ENCODE measurements at regions not wholly inside any gene's neighbourhood (a gene's known extent, or its start where the extent isn't known, plus 50 kb on each side); places are given as distances from the start of the nearest gene placed in this dataset.

GRCh38 chr4:20106921-20107320 is 144.8 kb upstream of the SLIT2 start:
- no peak overlapping the region for H3K4me3 Mint-ChIP-seq (ENCODE audit: unreplicated experiment)
- H3K27ac Mint-ChIP-seq (ENCODE audit: unreplicated experiment): no peak overlapping the region
- DNase-seq: no peak
- H3K36me3 Mint-ChIP-seq (ENCODE audit: unreplicated experiment): no peaks in the 10 kb centered on the region
- peaks cover 1% of the 10 kb centered on the region for H3K27me3 Mint-ChIP-seq (ENCODE audit: unreplicated experiment)
- peaks cover 3% of the 10 kb centered on the region for H3K9me3 Mint-ChIP-seq (ENCODE audit: unreplicated experiment)
- H3K4me1 Mint-ChIP-seq (ENCODE audit: low read depth, unreplicated experiment): no peaks in the 10 kb centered on the region
- TF ChIP-seq, protein P1, sequence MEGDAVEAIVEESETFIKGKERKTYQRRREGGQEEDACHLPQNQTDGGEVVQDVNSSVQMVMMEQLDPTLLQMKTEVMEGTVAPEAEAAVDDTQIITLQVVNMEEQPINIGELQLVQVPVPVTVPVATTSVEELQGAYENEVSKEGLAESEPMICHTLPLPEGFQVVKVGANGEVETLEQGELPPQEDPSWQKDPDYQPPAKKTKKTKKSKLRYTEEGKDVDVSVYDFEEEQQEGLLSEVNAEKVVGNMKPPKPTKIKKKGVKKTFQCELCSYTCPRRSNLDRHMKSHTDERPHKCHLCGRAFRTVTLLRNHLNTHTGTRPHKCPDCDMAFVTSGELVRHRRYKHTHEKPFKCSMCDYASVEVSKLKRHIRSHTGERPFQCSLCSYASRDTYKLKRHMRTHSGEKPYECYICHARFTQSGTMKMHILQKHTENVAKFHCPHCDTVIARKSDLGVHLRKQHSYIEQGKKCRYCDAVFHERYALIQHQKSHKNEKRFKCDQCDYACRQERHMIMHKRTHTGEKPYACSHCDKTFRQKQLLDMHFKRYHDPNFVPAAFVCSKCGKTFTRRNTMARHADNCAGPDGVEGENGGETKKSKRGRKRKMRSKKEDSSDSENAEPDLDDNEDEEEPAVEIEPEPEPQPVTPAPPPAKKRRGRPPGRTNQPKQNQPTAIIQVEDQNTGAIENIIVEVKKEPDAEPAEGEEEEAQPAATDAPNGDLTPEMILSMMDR (IDR thresholded peaks at IDR 0.05; ENCODE audit: partially characterized antibody, unreplicated experiment): no peak

DNA sequence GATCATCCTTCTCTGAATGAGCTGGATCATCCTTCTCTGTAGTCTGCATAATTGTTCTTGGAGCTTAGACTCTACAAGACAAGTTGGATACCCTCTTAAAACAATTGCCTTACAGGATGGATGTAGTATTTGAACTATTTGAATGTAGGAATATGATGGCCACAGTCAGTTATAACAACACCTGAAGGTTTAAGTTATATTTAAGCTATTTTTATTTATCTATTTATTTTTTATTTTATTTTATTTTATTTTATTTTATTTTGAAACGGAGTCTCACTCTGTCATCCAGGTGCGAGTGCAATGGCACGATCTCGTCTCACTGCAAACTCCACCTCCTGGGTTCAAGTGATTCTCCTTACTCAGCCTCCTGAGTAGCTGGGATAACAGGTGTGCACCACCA is 149.9 kb upstream of the SLIT2 start:
- Mint-ChIP-seq H3K4me1 (ENCODE audit: low read depth, unreplicated experiment) (no peaks in the 10 kb centered on the region), H3K9me3 (ENCODE audit: unreplicated experiment) (peaks cover 1% of the 10 kb centered on the region), H3K36me3 (ENCODE audit: unreplicated experiment) (no peaks in the 10 kb centered on the region), H3K27me3 (ENCODE audit: unreplicated experiment) (peaks cover 2% of the 10 kb centered on the region), H3K4me3 (ENCODE audit: unreplicated experiment) (no peak overlapping the region), H3K27ac (ENCODE audit: unreplicated experiment) (no peak overlapping the region)
- no peak for DNase-seq
- TF ChIP-seq, protein P1 (IDR thresholded peaks at IDR 0.05; ENCODE audit: partially characterized antibody, unreplicated experiment): no peak

DNA sequence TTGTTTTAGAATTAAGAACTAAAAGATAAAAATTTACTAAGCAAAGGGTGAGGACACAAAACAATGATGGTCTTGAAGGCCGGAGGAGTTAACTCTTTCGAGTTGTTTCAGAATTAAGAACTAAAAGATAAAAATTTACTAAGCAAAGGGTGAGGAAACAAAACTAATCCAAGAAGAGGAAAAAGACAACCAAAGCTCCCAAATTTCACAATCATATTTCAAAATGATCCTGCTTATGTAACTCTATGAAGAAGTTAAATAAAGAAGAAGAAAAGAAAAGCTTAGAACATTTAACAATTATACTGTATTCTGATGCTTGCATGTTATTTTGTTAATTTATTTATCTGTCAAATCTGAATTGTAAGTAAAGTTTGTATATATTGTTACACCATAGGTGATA is 154.8 kb upstream of the SLIT2 start:
- peaks cover 2% of the 10 kb centered on the region for H3K27me3 Mint-ChIP-seq (ENCODE audit: unreplicated experiment)

GRCh38 chr4:20095805-20096541 is 155.7 kb upstream of the SLIT2 start:
- Mint-ChIP-seq H3K27me3 (ENCODE audit: unreplicated experiment) (peaks cover 2% of the 10 kb centered on the region), H3K27ac (ENCODE audit: unreplicated experiment) (no peak overlapping the region), H3K4me3 (ENCODE audit: unreplicated experiment) (no peak overlapping the region), H3K36me3 (ENCODE audit: unreplicated experiment) (no peaks in the 10 kb centered on the region), H3K9me3 (ENCODE audit: unreplicated experiment) (no peaks in the 10 kb centered on the region), H3K4me1 (ENCODE audit: low read depth, unreplicated experiment) (no peaks in the 10 kb centered on the region)
- TF ChIP-seq, protein P1 (IDR thresholded peaks at IDR 0.05; ENCODE audit: partially characterized antibody, unreplicated experiment): no peak
- DNase-seq: no peak

More for the DNA sequence above, 154.8 kb upstream of the SLIT2 start:
- no peak for DNase-seq
- H3K36me3 Mint-ChIP-seq (ENCODE audit: unreplicated experiment): no peaks in the 10 kb centered on the region
- H3K4me3 Mint-ChIP-seq (ENCODE audit: unreplicated experiment): no peak overlapping the region
- no peaks in the 10 kb centered on the region for H3K9me3 Mint-ChIP-seq (ENCODE audit: unreplicated experiment)
- H3K27ac Mint-ChIP-seq (ENCODE audit: unreplicated experiment): no peak overlapping the region
- no peaks in the 10 kb centered on the region for H3K4me1 Mint-ChIP-seq (ENCODE audit: low read depth, unreplicated experiment)
- TF ChIP-seq, protein P1 (IDR thresholded peaks at IDR 0.05; ENCODE audit: partially characterized antibody, unreplicated experiment): no peak

- Mint-ChIP-seq H3K27me3 (ENCODE audit: unreplicated experiment) (no peaks in the 10 kb centered on the region), H3K27ac (ENCODE audit: unreplicated experiment) (no peak overlapping the region), H3K4me1 (ENCODE audit: low read depth, unreplicated experiment) (no peaks in the 10 kb centered on the region), H3K4me3 (ENCODE audit: unreplicated experiment) (no peak overlapping the region), H3K9me3 (ENCODE audit: unreplicated experiment) (no peaks in the 10 kb centered on the region), H3K36me3 (ENCODE audit: unreplicated experiment) (no peaks in the 10 kb centered on the region)
- DNase-seq: no peak
- TF ChIP-seq, protein P1 (IDR thresholded peaks at IDR 0.05; ENCODE audit: partially characterized antibody, unreplicated experiment): no peak
These were observed 159.9 kb upstream of the SLIT2 start for GRCh38 chr4:20091781-20092180.

Data from glutamatergic neuron (in vitro differentiated cells).